Fibroblast of skin of left quadriceps (primary cell): ENCODE measurements at regions not wholly inside any gene's neighbourhood (a gene's known extent, or its start where the extent isn't known, plus 50 kb on each side); places are given as distances from the start of the nearest gene placed in this dataset.
"Not testable (repeated sequence)": the region's sequence is repeated elsewhere in the genome, so short reads cannot be mapped to it uniquely, and the experiment has no call there.

Experiments
- DNase-seq, 2 experiments: peaks; one replicate each; pipeline ENCODE4 v3.0.0-alpha.2; 2013; ENCODE audit warnings: low read depth in 2 of 2

GRCh38 chr2:51335087-51336058 is 303.4 kb upstream of the NRXN1 start:
- DNase-seq = no peak

GRCh38 chr2:51329512-51329911 is 297.6 kb upstream of the NRXN1 start:
- DNase-seq = no peak

GRCh38 chr2:51324051-51324450 is 292.1 kb upstream of the NRXN1 start:
- no peak for DNase-seq

- DNase-seq = no peak
Observed at GRCh38 chr2:51322613-51323012, 290.7 kb upstream of the NRXN1 start.

- no peak for DNase-seq
Observed at GRCh38 chr2:51304311-51304710, 272.4 kb upstream of the NRXN1 start.

- no peak for DNase-seq
Observed at GRCh38 chr2:51301381-51301780, 269.4 kb upstream of the NRXN1 start.

- DNase-seq = no peak
Observed at GRCh38 chr2:51299370-51299769, 267.4 kb upstream of the NRXN1 start.

- no peak for DNase-seq
Observed at GRCh38 chr2:51297488-51297887, 265.6 kb upstream of the NRXN1 start.

GRCh38 chr2:51293566-51294200 is 261.8 kb upstream of the NRXN1 start:
- no peak for DNase-seq

GRCh38 chr2:51291762-51292551 is 260.0 kb upstream of the NRXN1 start:
- DNase-seq = no peak

GRCh38 chr2:51290725-51291124 is 258.8 kb upstream of the NRXN1 start:
- peak; percentile 21 to 22 for DNase-seq

- no peak for DNase-seq
Observed at GRCh38 chr2:51289045-51289444, 257.1 kb upstream of the NRXN1 start.

- DNase-seq = no peak
Observed at GRCh38 chr2:51268191-51268590, 236.3 kb upstream of the NRXN1 start.

- no peak for DNase-seq
Observed at GRCh38 chr2:51265539-51265938, 233.6 kb upstream of the NRXN1 start.

- no peak for DNase-seq
Observed at GRCh38 chr2:51263951-51264350, 232.0 kb upstream of the NRXN1 start.

GRCh38 chr2:51263101-51263500 is 231.2 kb upstream of the NRXN1 start:
- not testable (repeated sequence) for DNase-seq

GRCh38 chr2:51258301-51258700 is 226.4 kb upstream of the NRXN1 start:
- no peak for DNase-seq

- DNase-seq = no peak
Observed at GRCh38 chr2:51256736-51257135, 224.8 kb upstream of the NRXN1 start.

GRCh38 chr2:51251356-51251755 is 219.4 kb upstream of the NRXN1 start:
- DNase-seq = no peak

GRCh38 chr2:51247252-51247805 is 215.4 kb upstream of the NRXN1 start:
- DNase-seq = no peak

- no peak for DNase-seq
Observed at GRCh38 chr2:51243892-51244535, 212.1 kb upstream of the NRXN1 start.
